C4-2B (cell line): ENCODE measurements at regions not wholly inside any gene's neighbourhood (a gene's known extent, or its start where the extent isn't known, plus 50 kb on each side); places are given as distances from the start of the nearest gene placed in this dataset.

Source experiments
- CTCF ChIP-seq: fragments of 450-650 bp; conservative IDR thresholded peaks from 2 replicates; pipeline ENCODE4 v1.5.1; 2017; ENCODE audit warnings: mild to moderate bottlenecking
- ZFX ChIP-seq: fragments of 450-650 bp; IDR thresholded peaks from 2 replicates; pipeline ENCODE4 v1.6.1; 2017

- no peak for TF ChIP-seq CTCF
- no peak for TF ChIP-seq ZFX
These were observed 281.6 kb downstream of the PLA2G4A start for GRCh38 chr1:187110351-187110750.
